ENCODE measurements at regions not wholly inside any gene's neighbourhood (a gene's known extent, or its start where the extent isn't known, plus 50 kb on each side); places are given as distances from the start of the nearest gene placed in this dataset.
"Not testable (repeated sequence)": the region's sequence is repeated elsewhere in the genome, so short reads cannot be mapped to it uniquely, and the experiment has no call there.

DNA sequence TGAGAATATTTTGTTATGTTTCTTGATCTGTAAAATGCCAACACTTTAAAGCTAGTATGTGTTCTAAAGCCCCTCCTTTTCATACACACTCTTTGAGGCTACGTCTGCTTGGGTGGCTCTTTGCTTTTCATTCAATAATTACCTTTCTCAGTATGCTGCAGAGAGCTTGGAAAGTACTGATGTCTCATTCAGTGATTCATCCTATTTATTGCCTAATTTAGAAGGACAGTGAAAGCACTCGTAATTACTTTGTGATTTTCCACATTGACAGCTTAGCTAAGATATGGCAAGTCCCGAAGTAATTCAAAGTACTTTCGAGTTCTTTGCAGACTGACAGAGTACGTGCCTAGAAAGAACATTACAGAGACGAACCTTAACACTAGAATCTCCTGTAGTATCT is 57.2 kb downstream of the BMP15 start:
- no peak for DNase-seq (ENCODE audit: low spot score)

DNA sequence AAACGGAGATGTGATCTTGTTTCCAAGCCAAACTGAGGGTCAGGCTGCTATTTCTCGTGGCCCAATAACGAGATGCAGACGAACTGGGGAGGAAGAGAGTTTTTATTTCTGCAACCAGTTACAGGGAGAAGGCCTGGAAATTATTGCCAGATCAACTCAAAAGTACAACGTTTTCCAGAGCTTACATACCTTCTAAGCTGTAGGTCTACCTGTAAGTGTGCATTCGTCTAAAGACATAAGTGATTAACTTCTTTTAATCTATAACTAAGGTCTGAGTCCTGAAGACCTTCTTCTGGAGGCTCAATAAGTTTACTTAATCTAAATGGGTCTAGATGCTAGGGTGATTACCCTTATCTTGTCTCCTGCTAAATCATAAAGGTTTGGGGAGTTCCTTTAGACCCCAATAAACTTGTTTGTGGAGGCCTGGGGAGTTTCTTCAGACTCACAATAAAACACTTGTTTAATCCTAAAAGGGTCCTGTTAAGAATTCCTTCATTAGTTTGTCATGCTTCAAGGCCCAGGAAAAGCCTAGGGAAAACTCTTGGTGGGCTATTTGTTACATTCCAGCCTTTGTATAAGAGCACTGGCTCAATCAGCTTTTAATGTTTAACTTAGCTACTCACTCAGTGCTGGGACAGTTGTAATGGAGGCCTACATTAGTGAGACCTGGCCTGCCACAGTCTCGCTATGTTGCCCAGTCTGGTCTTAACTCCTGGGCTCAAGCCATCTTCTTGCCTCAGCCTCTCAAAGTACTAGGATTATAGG is 58.5 kb downstream of the BMP15 start:
- not testable (repeated sequence) for DNase-seq (ENCODE audit: low spot score)

DNA sequence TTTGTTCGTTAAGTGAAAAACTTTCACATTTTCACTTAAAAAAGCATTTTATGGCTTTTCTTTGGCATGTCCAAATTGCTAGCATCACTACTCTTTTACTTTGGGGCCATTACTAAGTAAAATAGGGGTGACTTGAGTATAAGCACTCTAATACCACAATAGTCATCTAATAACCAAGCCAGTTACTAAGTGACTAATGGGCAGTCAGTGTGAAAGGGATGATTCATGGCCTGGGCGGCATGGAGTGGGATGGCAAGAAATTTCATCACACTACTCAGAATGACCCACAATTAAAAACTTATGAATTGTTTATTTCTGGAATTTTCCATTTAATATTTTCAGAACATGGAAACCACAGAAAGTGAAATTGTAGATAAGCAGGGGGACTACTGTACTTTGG is 60.9 kb downstream of the BMP15 start:
- DNase-seq (ENCODE audit: low spot score) = no peak

DNA sequence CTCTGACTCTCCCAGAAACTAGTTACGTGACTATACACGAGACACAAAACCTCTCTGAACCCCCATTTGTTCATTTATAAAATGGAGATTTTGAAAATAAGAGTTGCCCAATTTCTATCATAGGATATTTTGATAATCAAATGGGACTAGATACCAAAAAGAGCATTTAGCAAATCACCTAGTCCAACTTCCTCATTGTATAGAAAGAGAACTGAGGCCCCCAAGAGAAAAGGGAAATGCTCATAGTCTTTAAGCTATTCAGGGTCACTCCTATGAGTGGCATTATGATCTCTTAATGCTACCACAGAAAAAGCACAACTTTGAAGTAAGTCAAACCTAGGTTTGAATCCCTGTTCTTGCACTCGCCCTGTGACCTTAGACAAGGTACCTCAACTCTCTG is 62.7 kb downstream of the BMP15 start:
- DNase-seq (ENCODE audit: low spot score) = no peak

DNA sequence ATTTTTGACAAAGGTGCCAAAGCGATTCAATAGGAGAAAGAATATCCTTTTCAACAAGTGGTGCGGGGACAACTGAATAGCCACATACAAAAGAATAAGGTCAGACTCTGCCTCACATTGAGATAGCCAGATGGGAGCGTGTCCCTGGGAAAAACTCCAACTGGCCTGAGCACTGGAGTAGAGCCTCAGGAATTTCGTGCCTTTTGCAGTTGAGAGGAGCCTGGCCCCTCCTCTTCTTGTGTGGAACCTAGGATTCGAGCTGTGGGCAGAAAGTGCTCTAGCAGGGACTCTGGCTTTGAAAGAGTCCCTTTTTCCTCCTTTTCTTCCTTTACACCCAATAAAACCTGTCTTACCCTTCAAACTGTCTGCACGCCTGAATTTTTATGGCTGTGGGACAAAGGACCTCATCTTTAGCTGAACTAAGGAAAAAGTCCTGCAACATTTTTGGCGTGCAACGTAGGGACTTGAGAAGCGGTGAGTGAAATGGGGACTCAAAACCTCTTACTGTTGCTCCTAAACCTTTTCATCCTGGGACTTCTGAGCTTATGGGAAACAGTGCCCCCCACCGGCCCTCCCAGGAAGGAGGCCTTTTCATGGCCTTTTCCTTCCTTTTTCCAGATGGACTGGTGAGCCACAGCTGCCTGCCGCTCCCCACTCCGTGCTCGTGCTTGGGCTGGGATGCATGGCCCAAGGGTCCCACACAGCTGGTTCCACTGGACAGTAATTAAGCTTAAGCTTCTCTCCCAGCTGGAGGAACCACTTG is 68.6 kb downstream of the BMP15 start:
- no peak for DNase-seq (ENCODE audit: low spot score)

DNA sequence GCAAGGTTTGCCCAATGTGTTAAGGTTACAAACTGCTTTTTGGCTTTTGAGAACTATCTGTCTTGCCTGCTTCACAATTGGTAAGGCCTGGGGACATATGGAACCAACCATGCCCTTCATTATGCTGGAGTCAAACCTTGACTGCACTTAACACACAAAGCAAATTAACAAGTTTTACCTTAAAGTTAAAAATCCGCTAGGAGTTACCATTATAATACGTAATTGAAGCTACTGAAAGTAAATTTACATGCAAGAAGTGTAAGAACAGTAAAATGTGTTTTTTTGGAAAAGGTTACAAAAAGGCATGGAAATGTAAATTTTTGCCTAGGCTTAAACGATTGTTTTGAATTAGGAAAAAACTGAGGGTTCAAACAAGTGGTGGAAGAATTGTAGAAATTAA is 69.7 kb downstream of the BMP15 start:
- no peak for DNase-seq (ENCODE audit: low spot score)

DNA sequence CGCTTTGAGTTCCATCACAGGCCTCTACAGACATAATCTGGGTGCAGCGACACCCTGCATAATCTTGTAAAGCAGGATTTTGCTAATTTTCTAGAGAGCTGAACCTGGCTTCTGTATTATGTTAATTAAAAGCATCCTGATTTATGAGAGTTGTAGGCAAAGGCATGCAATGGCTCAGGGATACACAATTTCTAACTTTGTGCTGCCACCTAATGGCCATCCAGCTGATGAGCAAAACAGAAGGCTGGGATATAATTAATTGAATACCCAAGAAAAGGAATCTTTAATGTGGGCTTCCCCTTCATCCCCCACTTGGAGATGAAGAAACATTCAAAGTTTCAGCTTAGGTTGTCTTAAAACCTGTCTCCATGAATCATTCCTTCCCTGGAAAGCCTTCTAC is 78.1 kb downstream of the BMP15 start:
- no peak for DNase-seq (ENCODE audit: low spot score)

DNA sequence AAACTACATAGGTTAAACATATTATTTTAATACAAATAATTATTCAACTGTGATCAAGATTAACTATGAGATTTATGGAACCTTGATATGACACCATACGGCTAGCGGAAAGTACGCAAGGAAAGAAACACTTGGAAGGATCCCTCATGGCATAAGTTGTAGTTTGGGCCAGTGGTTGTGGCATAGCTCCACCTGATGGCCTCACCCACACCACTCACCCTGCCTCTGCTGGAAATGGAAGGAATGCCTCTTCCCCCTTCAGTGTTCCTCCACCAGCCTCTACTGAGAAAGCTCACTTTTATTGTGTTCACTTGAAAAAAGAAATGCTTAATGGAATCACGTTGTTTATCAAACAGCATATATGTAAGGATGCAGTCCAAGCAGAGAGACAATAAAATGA is 86.4 kb downstream of the BMP15 start:
- no peak for DNase-seq (ENCODE audit: low spot score)

DNA sequence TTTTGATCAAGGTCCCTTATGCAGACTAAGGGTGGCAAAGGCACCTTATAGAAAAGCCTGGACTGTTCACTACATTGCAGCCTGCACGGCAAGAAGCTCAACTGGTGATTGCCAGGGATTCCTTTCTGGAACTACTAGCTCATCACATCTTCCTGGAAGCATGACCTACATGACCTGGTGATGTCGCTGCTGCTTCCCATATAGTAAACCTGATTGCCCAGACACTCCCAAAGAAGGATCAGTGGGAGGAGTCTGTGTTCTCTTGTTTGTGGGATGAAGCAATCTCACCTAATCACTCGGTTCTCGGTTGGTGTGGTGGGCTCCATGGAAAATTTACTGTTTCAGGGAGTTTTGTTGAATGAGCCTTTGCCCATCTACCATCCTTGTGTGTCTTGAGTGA is 89.8 kb downstream of the BMP15 start:
- DNase-seq (ENCODE audit: low spot score) = not testable (repeated sequence)

DNA sequence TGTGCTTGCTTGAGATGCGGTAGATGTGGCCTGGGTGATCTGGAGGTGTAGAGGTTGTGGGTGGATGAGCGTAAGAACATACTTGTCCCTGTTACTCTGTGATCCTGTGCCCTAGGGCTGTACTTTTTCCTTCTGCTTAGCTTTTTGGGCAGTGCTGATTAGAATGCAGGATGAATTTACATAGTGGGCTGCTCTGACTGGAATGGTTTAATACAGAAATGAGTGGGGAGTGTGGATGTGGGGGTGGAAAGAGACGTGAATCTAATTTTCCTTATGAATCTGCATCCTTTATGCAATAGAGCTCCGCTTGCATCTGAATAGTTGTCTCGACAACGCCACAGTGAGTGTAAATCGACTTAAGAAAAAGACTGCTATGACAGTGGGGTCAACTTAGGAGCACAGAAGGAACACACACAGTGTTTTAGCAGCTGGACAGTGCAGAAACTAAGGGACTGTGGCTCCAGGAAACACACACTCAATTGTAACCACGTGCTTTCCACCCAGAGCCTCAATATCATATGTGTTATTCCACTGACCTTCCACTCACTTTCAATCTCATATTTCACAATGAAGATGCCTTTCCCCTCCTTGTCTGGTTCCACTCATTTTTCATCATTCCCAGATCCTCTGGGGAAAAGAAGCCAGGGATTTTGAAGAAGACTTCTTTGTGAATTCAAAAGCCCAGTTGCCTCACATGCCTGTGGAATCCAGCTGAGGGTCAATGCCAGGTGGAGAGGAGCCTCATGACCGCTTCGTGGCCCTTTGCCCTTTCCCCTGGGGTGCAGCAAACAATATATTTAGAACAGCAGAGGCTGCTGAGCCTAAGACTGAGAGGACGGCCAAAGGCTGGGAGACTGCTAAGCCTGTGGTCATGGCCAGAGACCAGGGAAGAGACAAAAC is 91.4 kb downstream of the BMP15 start:
- not testable (repeated sequence) for DNase-seq (ENCODE audit: low spot score)

DNA sequence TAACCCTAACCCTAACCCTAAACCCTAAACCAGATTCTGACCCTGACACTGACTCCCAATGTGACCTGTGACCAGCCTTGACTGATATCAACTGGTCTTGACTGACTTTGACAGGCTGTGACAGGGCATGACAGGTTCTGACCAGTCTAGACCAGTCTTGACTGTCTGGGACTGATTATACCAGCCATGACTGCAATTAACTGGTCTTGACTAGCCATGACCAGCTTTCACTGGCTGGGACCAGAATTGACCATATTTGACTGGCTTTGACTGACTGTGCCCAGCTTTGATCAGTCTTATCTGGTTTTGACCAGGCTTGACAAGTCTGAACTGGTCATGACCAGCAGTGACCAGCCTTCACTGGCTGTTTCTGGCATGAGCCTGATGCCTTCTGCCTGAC is 95.5 kb downstream of the BMP15 start:
- DNase-seq (ENCODE audit: low spot score) = no peak

DNA sequence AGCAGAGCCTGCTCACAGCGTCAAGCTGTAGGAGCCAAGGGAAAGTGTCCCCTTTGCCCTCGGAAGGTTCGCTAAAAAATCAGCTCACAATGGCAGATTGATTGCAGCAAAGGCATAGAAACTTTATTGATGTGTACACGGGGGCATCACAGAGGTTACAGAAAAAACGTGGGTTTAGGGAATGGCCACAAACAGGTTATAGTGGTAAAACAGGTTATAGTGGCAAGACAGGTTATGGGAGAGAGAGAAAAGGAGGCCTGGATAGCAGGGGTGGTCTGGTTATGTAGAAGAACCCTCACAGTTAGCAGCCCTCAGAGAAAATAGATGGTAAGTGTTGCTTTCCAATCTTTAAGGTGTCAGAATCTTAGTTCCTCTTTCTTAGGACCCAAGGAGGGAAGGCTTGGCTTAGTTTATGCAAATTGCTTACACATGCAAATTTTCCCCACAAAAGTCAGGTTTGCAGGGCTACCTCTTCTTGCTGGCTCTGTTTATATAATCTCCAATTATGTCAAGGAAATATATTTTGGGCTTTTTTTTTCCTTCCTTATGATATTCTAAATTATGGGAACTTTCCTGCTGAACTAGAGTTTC is 113.7 kb downstream of the BMP15 start:
- DNase-seq (ENCODE audit: low spot score) = no peak

DNA sequence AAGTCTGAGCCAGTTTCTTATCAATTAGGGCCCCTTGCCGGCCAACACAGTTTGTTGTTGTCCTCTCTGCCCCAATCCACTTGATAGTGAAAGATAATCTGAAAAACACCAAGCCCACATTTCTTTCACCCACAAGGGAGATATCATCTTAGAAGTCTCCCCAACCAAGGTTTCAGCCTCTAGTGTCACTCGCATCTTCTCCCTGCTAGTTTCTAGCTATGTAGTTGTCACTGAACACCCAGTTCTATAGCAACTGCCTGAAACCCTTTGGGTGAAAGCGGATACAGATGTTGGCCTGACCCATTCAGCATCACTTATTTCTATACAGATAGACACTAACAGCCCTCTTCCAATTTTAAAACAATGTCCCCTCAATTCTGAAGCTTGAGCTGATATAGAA is 116.3 kb downstream of the BMP15 start:
- no peak for DNase-seq (ENCODE audit: low spot score)

DNA sequence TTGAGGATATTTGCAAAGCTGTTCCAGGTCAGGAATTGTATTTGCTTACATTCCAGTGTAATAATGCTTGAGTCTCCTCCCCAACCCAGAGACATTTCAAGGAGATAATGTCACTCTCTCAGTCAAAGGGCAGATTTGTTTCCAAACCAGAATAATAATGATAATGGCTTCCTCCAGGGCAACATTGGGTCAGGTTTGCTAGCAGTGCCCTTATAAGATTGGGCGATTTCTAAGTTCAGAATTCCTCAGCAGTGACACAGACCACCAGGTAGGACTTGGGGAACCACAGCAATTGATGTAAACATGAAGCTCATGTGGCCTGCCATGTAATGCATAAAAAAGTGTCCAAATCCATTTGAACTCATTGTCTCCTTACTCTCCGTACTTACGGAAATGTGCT is 125.2 kb downstream of the BMP15 start:
- no peak for DNase-seq (ENCODE audit: low spot score)

DNA sequence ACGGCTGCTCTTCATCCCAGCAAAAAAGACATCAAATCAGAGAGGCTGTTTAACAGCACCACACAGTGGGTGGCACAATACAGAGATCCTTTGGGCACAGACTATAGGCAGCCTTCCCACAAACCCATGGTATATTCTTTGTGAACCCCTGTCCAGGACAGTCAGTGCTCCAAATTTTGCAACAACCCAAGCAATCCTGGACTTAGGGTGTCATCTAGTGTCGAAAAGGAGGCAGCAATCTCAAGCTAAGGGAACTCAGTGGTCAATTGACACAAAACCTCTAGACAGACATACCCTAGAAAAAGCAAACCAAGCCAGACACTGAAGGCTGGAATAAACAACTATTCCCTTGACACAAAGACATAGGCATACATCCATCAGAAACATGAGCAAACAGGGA is 137.4 kb downstream of the BMP15 start:
- no peak for DNase-seq (ENCODE audit: low spot score)

DNA sequence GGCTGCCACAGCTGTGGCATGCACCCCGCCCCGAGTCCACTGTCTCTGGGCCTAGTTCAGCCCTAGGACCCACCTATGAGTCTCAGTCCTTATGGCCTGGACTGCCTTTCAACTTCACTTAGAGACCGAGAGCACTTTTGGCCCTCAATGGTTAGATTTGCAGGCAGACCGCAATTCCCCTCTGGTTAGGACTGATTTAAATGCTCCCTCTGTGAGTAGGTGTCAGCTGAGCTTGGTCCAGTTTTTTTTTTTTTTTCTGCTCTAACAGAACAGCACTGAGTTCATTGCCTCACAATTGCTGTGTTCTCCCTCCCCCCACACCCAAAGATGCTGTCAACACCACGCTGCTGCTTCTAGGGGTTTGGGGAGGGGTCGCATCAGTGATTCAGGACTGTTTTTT is 143.2 kb downstream of the BMP15 start:
- DNase-seq (ENCODE audit: low spot score) = no peak

DNA sequence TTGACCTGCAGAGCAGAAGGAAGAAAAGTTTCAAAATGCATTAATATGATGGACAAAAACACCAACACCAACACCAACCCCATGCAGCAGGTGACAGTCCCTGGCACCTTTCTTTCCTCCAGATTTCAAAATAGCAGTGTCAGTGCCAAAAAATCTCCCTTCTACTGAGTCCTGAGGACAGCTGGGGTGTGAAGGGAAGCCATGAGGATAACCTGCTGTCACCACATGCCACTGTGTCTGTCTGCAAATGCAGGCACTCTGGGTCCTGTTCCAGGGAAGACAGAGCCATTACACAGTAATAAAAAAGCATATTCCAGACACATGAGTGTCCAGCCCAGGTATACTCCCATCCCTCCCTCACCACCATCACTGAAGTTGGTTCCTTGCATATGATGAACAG is 187.5 kb downstream of the BMP15 start:
- no peak for DNase-seq (ENCODE audit: low spot score)

DNA sequence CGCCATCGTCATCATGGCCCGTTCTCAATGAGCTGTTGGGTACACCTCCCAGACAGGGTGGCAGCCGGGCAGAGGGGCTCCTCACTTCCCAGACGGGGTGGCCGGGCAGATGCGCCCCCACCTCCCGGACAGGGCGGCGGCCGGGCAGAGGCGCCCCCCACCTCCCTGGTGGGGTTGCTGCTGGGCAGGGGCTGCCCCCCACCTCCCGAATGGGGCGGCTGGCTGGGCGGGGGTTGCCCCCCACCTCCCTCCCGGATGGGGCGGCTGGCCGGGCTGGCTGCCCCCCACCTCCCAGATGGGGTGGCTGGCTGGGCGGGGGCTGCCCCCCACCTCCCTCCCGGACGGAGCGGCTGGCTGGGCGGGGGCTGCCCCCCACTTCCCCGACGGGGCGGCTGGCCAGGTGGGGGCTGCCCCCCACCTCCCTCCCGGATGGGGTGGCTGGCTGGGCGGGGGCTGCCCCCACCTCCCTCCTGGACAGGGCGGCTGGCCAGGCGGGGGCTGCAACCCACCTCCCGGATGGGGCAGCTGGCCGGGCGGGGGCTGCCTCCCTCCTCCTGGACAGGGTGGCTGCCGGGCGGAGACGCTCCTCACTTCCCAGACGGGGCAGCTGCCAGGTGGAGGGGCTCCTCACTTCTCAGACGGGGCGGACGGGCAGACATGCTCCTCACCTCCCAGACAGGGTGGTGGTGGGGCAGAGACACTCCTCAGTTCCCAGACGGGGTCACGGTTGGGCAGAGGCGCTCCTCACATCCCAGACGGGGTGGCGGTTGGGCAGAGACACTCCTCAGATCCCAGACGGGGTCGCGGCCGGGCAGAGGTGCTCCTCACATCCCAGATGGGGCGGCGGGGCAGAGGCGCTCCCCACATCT is 208.8 kb downstream of the BMP15 start:
- DNase-seq (ENCODE audit: low spot score) = not testable (repeated sequence)

DNA sequence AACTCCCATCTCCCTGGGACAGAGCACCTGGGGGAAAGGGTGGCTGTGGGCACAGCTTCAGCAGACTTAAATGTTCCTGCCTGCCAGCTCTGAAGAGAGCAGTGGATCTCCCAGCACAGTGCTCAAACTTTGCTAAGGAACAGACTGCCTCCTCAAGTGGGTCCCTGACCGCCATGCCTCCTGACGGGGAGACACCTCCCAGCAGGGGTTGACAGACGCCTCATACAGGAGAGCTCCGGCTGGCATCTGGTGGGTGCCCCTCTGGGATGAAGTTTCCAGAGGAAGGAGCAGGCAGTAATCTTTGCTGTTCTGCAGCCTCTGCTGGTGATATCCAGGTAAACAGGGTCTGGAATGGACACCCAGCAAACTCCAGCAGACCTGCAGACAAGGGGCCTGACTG is 206.9 kb upstream of the NUDT10 start:
- DNase-seq (ENCODE audit: low spot score) = not testable (repeated sequence)

DNA sequence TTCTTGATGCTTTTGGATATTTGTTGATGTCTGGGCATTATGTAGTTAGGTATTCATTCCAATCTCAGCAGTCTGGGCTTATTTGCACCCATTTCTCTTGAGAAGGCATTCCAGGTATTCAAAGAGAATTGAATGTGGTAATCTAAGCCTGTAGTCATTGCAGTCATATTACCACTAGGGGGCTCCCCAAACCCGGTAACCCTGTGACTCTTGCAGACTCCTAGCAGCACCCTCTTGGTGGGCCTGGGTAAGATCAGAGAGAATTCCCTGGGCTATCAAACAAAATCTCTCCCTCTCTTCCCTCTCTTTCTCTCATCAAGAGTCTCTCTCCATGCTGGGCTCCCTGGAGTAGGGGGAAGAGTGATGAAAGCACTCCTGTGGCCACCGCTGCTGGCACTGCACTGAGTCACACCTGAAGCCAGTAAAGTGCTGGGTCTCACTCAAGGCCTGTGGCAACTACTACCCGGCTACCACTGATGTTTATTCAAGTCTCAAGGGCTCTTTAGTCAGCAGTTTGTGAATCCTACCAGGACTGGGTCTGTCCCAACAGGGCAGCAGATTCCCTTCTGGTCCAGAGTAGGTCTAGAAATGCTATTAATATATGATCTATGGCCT is 187.7 kb upstream of the NUDT10 start:
- peak; percentile 1 for DNase-seq (ENCODE audit: low spot score)

DNA sequence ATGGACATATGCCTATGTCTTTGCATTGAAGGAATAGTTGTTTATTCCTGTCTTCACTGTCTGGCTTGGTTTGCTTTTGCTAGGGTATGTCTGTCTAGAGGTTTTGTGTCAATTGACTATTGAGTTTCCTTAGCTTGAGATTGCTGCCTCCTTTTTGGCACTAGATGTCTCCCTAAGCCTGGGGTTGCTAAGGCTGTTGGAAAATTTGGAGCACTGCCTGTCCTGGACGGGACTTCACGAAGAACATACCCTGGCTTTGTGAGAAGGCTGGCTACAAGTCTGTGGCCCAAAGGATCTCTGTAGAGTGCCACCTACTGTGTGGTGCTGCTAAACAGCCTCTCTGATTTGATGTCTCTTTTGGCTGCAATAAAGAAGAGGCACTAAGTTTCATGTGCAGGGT is 183.8 kb upstream of the NUDT10 start:
- DNase-seq (ENCODE audit: low spot score) = no peak

Measured in CD4-positive, alpha-beta T cell treated with Interleukin-6 at 100 ng/mL for 8 hours (primary cell).